Endothelial cell (in vitro differentiated cells): ENCODE measurements at regions not wholly inside any gene's neighbourhood (a gene's known extent, or its start where the extent isn't known, plus 50 kb on each side); places are given as distances from the start of the nearest gene placed in this dataset.
"Not testable (repeated sequence)": the region's sequence is repeated elsewhere in the genome, so short reads cannot be mapped to it uniquely, and the experiment has no call there.

Experiments used
- DNase-seq: peaks from one replicate; pipeline ENCODE4 v3.0.0; 2021; ENCODE audit warnings: low spot score
- H3K27ac Mint-ChIP-seq: one replicate; pipeline ENCODE4 v1.8.0; 2021; ENCODE audit warnings: mixed read lengths, inconsistent platforms; ENCODE audit not compliant: unreplicated experiment
- H3K27me3 Mint-ChIP-seq: one replicate; pipeline ENCODE4 v1.8.0; 2021; ENCODE audit warnings: mild to moderate bottlenecking, moderate library complexity, mixed read lengths, inconsistent platforms; ENCODE audit not compliant: unreplicated experiment
- H3K36me3 Mint-ChIP-seq: one replicate; pipeline ENCODE4 v1.8.0; 2021; ENCODE audit warnings: mild to moderate bottlenecking, low read depth, mixed read lengths, inconsistent platforms; ENCODE audit not compliant: unreplicated experiment
- H3K4me1 Mint-ChIP-seq: one replicate; pipeline ENCODE4 v1.8.0; 2021; ENCODE audit warnings: mild to moderate bottlenecking, mixed read lengths, inconsistent platforms; ENCODE audit not compliant: unreplicated experiment
- H3K4me3 Mint-ChIP-seq: one replicate; pipeline ENCODE4 v1.8.0; 2021; ENCODE audit warnings: mild to moderate bottlenecking, mixed read lengths, inconsistent platforms; ENCODE audit not compliant: unreplicated experiment
- H3K9me3 Mint-ChIP-seq: one replicate; pipeline ENCODE4 v1.8.0; 2021; ENCODE audit warnings: mixed read lengths, inconsistent platforms; ENCODE audit not compliant: unreplicated experiment
- CTCF ChIP-seq: fragments of 200-600 bp; sonication (generic); IDR thresholded peaks from one replicate; pipeline ENCODE4 v1.5.0; 2021; ENCODE audit warnings: antibody characterized with exemption; ENCODE audit not compliant: unreplicated experiment

- H3K36me3 Mint-ChIP-seq, result no peaks in the 10 kb centered on the region
- H3K4me3 Mint-ChIP-seq, result no peak overlapping the region
- DNase-seq, result no peak
- TF ChIP-seq CTCF, result no peak
- no peak overlapping the region for H3K27ac Mint-ChIP-seq
- no peaks in the 10 kb centered on the region for H3K9me3 Mint-ChIP-seq
- peaks cover 6% of the 10 kb centered on the region for H3K27me3 Mint-ChIP-seq
- H3K4me1 Mint-ChIP-seq, result no peaks in the 10 kb centered on the region
Measured at GRCh38 chr2:65749545-65749944, 317.1 kb upstream of the SPRED2 start.

GRCh38 chr2:65747875-65748274, 315.5 kb upstream of the SPRED2 start:
- H3K36me3 Mint-ChIP-seq, DNase-seq, H3K27me3 Mint-ChIP-seq, H3K9me3 Mint-ChIP-seq, H3K27ac Mint-ChIP-seq, H3K4me1 Mint-ChIP-seq, H3K4me3 Mint-ChIP-seq: not testable (repeated sequence)

- peaks cover 5% of the 10 kb centered on the region for H3K27me3 Mint-ChIP-seq
- no peak overlapping the region for H3K27ac Mint-ChIP-seq
- no peaks in the 10 kb centered on the region for H3K9me3 Mint-ChIP-seq
- no peak for DNase-seq
- H3K4me3 Mint-ChIP-seq, result no peak overlapping the region
- no peak for TF ChIP-seq CTCF
- H3K36me3 Mint-ChIP-seq, result no peaks in the 10 kb centered on the region
- no peaks in the 10 kb centered on the region for H3K4me1 Mint-ChIP-seq
Measured at GRCh38 chr2:65746931-65747675, 314.7 kb upstream of the SPRED2 start.

GRCh38 chr2:65744477-65745200, 312.2 kb upstream of the SPRED2 start:
- Mint-ChIP-seq H3K27ac (no peak overlapping the region), H3K36me3 (no peaks in the 10 kb centered on the region), H3K9me3 (no peaks in the 10 kb centered on the region), H3K4me3 (no peak overlapping the region), H3K4me1 (no peaks in the 10 kb centered on the region), H3K27me3 (peaks cover 5% of the 10 kb centered on the region)
- no peak for TF ChIP-seq CTCF
- no peak for DNase-seq

- DNase-seq, result no peak
- no peaks in the 10 kb centered on the region for H3K9me3 Mint-ChIP-seq
- H3K4me3 Mint-ChIP-seq, result no peak overlapping the region
- H3K27me3 Mint-ChIP-seq, result peaks cover 5% of the 10 kb centered on the region
- TF ChIP-seq CTCF, result no peak
- no peaks in the 10 kb centered on the region for H3K36me3 Mint-ChIP-seq
- no peaks in the 10 kb centered on the region for H3K4me1 Mint-ChIP-seq
- no peak overlapping the region for H3K27ac Mint-ChIP-seq
Measured at GRCh38 chr2:65742977-65743376, 310.6 kb upstream of the SPRED2 start.
